ENCODE measurements at regions not wholly inside any gene's neighbourhood (a gene's known extent, or its start where the extent isn't known, plus 50 kb on each side); places are given as distances from the start of the nearest gene placed in this dataset.

DNA sequence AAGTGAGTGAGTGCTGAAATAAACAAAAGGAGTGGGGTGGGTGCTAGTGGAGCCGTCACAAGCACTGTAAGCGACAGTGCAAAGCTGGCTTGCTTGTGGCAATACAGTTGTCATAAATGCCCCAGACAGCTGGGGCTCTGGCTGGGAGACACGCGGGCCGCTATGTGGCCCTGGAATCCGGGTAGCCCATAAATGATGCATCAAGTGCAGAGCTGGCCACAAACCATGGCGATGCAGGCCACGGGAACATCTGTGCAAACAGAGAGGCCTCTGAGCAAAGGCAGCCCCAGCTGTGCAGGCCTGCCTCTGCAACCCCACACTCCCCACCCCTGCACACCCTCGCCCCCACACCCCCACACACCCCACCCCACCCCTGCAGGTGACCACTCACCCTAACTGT, 349.2 kb upstream of the ID2 start:
- TF ChIP-seq, protein P1, sequence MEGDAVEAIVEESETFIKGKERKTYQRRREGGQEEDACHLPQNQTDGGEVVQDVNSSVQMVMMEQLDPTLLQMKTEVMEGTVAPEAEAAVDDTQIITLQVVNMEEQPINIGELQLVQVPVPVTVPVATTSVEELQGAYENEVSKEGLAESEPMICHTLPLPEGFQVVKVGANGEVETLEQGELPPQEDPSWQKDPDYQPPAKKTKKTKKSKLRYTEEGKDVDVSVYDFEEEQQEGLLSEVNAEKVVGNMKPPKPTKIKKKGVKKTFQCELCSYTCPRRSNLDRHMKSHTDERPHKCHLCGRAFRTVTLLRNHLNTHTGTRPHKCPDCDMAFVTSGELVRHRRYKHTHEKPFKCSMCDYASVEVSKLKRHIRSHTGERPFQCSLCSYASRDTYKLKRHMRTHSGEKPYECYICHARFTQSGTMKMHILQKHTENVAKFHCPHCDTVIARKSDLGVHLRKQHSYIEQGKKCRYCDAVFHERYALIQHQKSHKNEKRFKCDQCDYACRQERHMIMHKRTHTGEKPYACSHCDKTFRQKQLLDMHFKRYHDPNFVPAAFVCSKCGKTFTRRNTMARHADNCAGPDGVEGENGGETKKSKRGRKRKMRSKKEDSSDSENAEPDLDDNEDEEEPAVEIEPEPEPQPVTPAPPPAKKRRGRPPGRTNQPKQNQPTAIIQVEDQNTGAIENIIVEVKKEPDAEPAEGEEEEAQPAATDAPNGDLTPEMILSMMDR (IDR thresholded peaks at IDR 0.05 in 2 of 3, conservative IDR thresholded peaks at IDR 0.05 in 1 of 3; ENCODE audit: borderline replicate concordance in 1 of 3, insufficient read depth in 1 of 3, low read depth in 2 of 3, low read length in 2 of 3) = no peak
- no peak for TF ChIP-seq ELF1 (IDR thresholded peaks at IDR 0.05; ENCODE audit: borderline replicate concordance, low read depth)
- no peak for TF ChIP-seq POLR2AphosphoS5 (IDR thresholded peaks at IDR 0.05; ENCODE audit: low read depth, low read length)
- TF ChIP-seq, protein P2, sequence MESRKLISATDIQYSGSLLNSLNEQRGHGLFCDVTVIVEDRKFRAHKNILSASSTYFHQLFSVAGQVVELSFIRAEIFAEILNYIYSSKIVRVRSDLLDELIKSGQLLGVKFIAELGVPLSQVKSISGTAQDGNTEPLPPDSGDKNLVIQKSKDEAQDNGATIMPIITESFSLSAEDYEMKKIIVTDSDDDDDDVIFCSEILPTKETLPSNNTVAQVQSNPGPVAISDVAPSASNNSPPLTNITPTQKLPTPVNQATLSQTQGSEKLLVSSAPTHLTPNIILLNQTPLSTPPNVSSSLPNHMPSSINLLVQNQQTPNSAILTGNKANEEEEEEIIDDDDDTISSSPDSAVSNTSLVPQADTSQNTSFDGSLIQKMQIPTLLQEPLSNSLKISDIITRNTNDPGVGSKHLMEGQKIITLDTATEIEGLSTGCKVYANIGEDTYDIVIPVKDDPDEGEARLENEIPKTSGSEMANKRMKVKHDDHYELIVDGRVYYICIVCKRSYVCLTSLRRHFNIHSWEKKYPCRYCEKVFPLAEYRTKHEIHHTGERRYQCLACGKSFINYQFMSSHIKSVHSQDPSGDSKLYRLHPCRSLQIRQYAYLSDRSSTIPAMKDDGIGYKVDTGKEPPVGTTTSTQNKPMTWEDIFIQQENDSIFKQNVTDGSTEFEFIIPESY (IDR thresholded peaks at IDR 0.05; ENCODE audit: extremely low read depth, insufficient replicate concordance, low read length) = no peak
- no peak for TF ChIP-seq POLR2A (IDR thresholded peaks at IDR 0.05; ENCODE audit: borderline replicate concordance, extremely low read depth, insufficient read depth, insufficient read length)
- no peak for TF ChIP-seq EZH2 (IDR thresholded peaks at IDR 0.05)
- TF ChIP-seq CEBPB (IDR thresholded peaks at IDR 0.05; ENCODE audit: low read depth) = no peak
- TF ChIP-seq YY1 (IDR thresholded peaks at IDR 0.05; ENCODE audit: extremely low read depth, insufficient replicate concordance, low read depth, low read length) = no peak
- no peak for TF ChIP-seq JUND (IDR thresholded peaks at IDR 0.05)
- TF ChIP-seq, protein P3, sequence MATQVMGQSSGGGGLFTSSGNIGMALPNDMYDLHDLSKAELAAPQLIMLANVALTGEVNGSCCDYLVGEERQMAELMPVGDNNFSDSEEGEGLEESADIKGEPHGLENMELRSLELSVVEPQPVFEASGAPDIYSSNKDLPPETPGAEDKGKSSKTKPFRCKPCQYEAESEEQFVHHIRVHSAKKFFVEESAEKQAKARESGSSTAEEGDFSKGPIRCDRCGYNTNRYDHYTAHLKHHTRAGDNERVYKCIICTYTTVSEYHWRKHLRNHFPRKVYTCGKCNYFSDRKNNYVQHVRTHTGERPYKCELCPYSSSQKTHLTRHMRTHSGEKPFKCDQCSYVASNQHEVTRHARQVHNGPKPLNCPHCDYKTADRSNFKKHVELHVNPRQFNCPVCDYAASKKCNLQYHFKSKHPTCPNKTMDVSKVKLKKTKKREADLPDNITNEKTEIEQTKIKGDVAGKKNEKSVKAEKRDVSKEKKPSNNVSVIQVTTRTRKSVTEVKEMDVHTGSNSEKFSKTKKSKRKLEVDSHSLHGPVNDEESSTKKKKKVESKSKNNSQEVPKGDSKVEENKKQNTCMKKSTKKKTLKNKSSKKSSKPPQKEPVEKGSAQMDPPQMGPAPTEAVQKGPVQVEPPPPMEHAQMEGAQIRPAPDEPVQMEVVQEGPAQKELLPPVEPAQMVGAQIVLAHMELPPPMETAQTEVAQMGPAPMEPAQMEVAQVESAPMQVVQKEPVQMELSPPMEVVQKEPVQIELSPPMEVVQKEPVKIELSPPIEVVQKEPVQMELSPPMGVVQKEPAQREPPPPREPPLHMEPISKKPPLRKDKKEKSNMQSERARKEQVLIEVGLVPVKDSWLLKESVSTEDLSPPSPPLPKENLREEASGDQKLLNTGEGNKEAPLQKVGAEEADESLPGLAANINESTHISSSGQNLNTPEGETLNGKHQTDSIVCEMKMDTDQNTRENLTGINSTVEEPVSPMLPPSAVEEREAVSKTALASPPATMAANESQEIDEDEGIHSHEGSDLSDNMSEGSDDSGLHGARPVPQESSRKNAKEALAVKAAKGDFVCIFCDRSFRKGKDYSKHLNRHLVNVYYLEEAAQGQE (IDR thresholded peaks at IDR 0.05; ENCODE audit: low read depth) = no peak
